Neural cell (in vitro differentiated cells): ENCODE measurements at regions not wholly inside any gene's neighbourhood (a gene's known extent, or its start where the extent isn't known, plus 50 kb on each side); places are given as distances from the start of the nearest gene placed in this dataset.

Experiments
- H2AFZ ChIP-seq: fragments of 200-600, 300-800 bp; sonication (generic), shearing (Covaris generic); 2 replicates; pipeline ENCODE4 v1.6.0; 2014; ENCODE audit warnings: low read depth, mild to moderate bottlenecking, antibody characterized with exemption, low read length, moderate library complexity
- H3F3A ChIP-seq: fragments of 200-600 bp; shearing (Covaris generic); 2 replicates; pipeline ENCODE4 v1.6.1; 2016; ENCODE audit warnings: mild to moderate bottlenecking, moderate library complexity, mixed read lengths, antibody characterized with exemption, low read length; ENCODE audit not compliant: insufficient read depth, poor library complexity, severe bottlenecking
- H3K27ac ChIP-seq: fragments of 200-600, 300-800 bp; sonication (generic), shearing (Covaris generic); 2 replicates; pipeline ENCODE4 v1.5.1; 2014; ENCODE audit warnings: mild to moderate bottlenecking, low read length, moderate library complexity
- H3K27me3 ChIP-seq: fragments of 300-800, 200-600 bp; sonication (generic), shearing (Covaris generic); 2 replicates; pipeline ENCODE4 v1.6.0; 2014; ENCODE audit warnings: mild to moderate bottlenecking, low read depth, low read length, moderate library complexity; ENCODE audit not compliant: insufficient read depth
- H3K36me3 ChIP-seq: fragments of 300-800, 200-600 bp; sonication (generic), shearing (Covaris generic); 2 replicates; pipeline ENCODE4 v1.5.1; 2014; ENCODE audit warnings: mild to moderate bottlenecking, antibody characterized with exemption, low read length, moderate library complexity; ENCODE audit not compliant: insufficient read depth
- H3K4me2 ChIP-seq: fragments of 300-800, 200-600 bp; sonication (generic), shearing (Covaris generic); 2 replicates; pipeline ENCODE4 v1.6.0; 2014; ENCODE audit warnings: mild to moderate bottlenecking, low read length
- H3K4me3 ChIP-seq: fragments of 300-800, 200-600 bp; sonication (generic), shearing (Covaris generic); 2 replicates; pipeline ENCODE4 v1.5.1; 2014; ENCODE audit warnings: mild to moderate bottlenecking, low read length, moderate library complexity
- H3K79me2 ChIP-seq: fragments of 200-600 bp; shearing (Covaris generic); replicated peaks from 2 replicates; pipeline ENCODE4 v1.6.0; 2014; ENCODE audit warnings: mild to moderate bottlenecking, low read length, moderate library complexity; ENCODE audit not compliant: insufficient read depth
- H3K9ac ChIP-seq: fragments of 300-800, 200-600 bp; sonication (generic), shearing (Covaris generic); 2 replicates; pipeline ENCODE4 v1.6.1; 2016; ENCODE audit warnings: mild to moderate bottlenecking, low read length, mixed read lengths
- H3K9me2 ChIP-seq: fragments of 200-600 bp; shearing (Covaris generic); 2 replicates; pipeline ENCODE4 v1.6.1; 2016; ENCODE audit warnings: mild to moderate bottlenecking, low read length, mixed read lengths; ENCODE audit not compliant: insufficient read depth
- H3K9me3 ChIP-seq: fragments of 200-600, 300-800 bp; sonication (generic), shearing (Covaris generic); 2 replicates; pipeline ENCODE4 v1.6.1; 2016; ENCODE audit warnings: mild to moderate bottlenecking, mixed run types, low read length, moderate library complexity, mixed read lengths
- H4K20me1 ChIP-seq: fragments of 200-600 bp; shearing (Covaris generic); 2 replicates; pipeline ENCODE4 v1.6.1; 2016; ENCODE audit warnings: mild to moderate bottlenecking, mixed run types; ENCODE audit not compliant: insufficient read depth
- EP300 ChIP-seq: fragments of 450-650 bp; conservative IDR thresholded peaks from 2 replicates; pipeline ENCODE4 v1.6.1; 2014; ENCODE audit warnings: antibody characterized with exemption, mild to moderate bottlenecking, moderate library complexity; ENCODE audit not compliant: poor library complexity, severe bottlenecking
- EZH2 ChIP-seq: fragments of 200-600, 300-800 bp; shearing (Covaris generic), sonication (generic); IDR thresholded peaks from 2 replicates; pipeline ENCODE4 v1.6.1; 2014; ENCODE audit warnings: antibody characterized with exemption, low read length, borderline replicate concordance, mild to moderate bottlenecking; ENCODE audit not compliant: insufficient read depth, poor library complexity, severe bottlenecking
- MXI1 ChIP-seq: fragments of 450-650 bp; conservative IDR thresholded peaks from 2 replicates; pipeline ENCODE4 v1.6.1; 2014; ENCODE audit warnings: antibody characterized with exemption, mild to moderate bottlenecking; ENCODE audit not compliant: poor library complexity, severe bottlenecking
- POLR2AphosphoS5 ChIP-seq: IDR thresholded peaks from 2 replicates; pipeline ENCODE4 v1.6.1; 2012
- RAD21 ChIP-seq: fragments of 450-650 bp; conservative IDR thresholded peaks from 2 replicates; pipeline ENCODE4 v1.6.1; 2014; ENCODE audit warnings: antibody characterized with exemption, mild to moderate bottlenecking, moderate library complexity
- SMC3 ChIP-seq: fragments of 450-650 bp; conservative IDR thresholded peaks from 2 replicates; pipeline ENCODE4 v1.6.1; 2014; ENCODE audit warnings: antibody characterized with exemption, mild to moderate bottlenecking, moderate library complexity; ENCODE audit not compliant: poor library complexity
- TAF1 ChIP-seq: IDR thresholded peaks from 2 replicates; pipeline ENCODE4 v1.6.1; 2012; ENCODE audit warnings: low read depth
- TF ChIP-seq, protein P1 (sequence below): fragments of 450-650 bp; IDR thresholded peaks from 2 replicates; pipeline ENCODE4 v1.5.1; 2014; ENCODE audit warnings: antibody characterized with exemption, mild to moderate bottlenecking, moderate library complexity; ENCODE audit not compliant: poor library complexity, severe bottlenecking
- TF ChIP-seq, protein P2 (sequence below): IDR thresholded peaks from 2 replicates; pipeline ENCODE4 v1.6.1; 2012; ENCODE audit warnings: borderline replicate concordance

DNA sequence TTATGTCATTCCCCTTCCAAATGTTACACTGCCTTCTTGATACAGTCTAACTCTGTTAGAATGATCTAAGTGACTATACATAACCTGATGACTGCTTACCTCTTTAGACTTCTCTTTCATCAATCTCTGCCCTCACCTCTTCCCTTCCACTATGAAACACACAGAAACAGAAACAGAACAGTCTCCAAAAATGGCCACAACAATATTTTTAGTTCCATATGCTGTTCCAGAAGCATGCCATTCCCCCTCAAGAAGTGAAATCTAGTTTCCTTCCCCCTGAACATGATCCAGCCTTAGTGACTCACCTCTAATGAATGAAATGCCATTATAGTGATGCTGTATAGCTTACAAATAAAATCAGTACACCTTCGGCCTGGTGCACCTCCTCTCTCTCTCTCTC lies 229.3 kb upstream of the TENT5A start:
- no peak for TF ChIP-seq SMC3
- TF ChIP-seq, protein P1, sequence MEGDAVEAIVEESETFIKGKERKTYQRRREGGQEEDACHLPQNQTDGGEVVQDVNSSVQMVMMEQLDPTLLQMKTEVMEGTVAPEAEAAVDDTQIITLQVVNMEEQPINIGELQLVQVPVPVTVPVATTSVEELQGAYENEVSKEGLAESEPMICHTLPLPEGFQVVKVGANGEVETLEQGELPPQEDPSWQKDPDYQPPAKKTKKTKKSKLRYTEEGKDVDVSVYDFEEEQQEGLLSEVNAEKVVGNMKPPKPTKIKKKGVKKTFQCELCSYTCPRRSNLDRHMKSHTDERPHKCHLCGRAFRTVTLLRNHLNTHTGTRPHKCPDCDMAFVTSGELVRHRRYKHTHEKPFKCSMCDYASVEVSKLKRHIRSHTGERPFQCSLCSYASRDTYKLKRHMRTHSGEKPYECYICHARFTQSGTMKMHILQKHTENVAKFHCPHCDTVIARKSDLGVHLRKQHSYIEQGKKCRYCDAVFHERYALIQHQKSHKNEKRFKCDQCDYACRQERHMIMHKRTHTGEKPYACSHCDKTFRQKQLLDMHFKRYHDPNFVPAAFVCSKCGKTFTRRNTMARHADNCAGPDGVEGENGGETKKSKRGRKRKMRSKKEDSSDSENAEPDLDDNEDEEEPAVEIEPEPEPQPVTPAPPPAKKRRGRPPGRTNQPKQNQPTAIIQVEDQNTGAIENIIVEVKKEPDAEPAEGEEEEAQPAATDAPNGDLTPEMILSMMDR, result no peak
- Histone ChIP-seq H3K9me3 (no peaks in the 10 kb centered on the region), H3K36me3 (no peaks in the 10 kb centered on the region), H3K79me2 (no peaks in the 10 kb centered on the region), H3K27ac (no peak overlapping the region), H3K27me3 (no peaks in the 10 kb centered on the region), H4K20me1 (no peaks in the 10 kb centered on the region), H3K4me2 (no peak overlapping the region), H2AFZ (no peak overlapping the region), H3F3A (no peaks in the 10 kb centered on the region), H3K4me3 (no peak overlapping the region), H3K9me2 (no peaks in the 10 kb centered on the region), H3K9ac (no peak overlapping the region)

DNA sequence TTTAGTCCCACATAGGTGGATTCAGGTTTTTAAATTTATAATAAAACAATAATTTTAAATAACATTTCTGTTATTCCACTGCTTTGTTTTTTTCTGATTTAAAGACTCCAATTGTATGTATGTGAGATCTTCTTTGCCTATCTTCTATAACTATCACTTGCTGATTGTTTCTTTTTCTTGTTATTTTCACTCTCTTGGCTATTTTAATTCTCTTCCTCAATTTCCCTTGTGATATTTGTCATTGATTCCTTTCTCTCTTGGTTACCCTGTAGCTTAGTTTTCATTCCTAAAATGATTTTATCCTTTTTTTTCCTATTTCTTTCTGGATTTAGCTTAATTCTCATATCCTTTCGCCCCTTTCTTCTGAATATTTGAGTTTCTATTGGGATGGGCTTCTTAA lies 227.3 kb upstream of the TENT5A start:
- TF ChIP-seq MXI1, result no peak
- TF ChIP-seq POLR2AphosphoS5, result no peak
- TF ChIP-seq EZH2, result no peak
- no peak for TF ChIP-seq EP300
- TF ChIP-seq SMC3, result no peak
- TF ChIP-seq TAF1, result no peak
- TF ChIP-seq, protein P2, sequence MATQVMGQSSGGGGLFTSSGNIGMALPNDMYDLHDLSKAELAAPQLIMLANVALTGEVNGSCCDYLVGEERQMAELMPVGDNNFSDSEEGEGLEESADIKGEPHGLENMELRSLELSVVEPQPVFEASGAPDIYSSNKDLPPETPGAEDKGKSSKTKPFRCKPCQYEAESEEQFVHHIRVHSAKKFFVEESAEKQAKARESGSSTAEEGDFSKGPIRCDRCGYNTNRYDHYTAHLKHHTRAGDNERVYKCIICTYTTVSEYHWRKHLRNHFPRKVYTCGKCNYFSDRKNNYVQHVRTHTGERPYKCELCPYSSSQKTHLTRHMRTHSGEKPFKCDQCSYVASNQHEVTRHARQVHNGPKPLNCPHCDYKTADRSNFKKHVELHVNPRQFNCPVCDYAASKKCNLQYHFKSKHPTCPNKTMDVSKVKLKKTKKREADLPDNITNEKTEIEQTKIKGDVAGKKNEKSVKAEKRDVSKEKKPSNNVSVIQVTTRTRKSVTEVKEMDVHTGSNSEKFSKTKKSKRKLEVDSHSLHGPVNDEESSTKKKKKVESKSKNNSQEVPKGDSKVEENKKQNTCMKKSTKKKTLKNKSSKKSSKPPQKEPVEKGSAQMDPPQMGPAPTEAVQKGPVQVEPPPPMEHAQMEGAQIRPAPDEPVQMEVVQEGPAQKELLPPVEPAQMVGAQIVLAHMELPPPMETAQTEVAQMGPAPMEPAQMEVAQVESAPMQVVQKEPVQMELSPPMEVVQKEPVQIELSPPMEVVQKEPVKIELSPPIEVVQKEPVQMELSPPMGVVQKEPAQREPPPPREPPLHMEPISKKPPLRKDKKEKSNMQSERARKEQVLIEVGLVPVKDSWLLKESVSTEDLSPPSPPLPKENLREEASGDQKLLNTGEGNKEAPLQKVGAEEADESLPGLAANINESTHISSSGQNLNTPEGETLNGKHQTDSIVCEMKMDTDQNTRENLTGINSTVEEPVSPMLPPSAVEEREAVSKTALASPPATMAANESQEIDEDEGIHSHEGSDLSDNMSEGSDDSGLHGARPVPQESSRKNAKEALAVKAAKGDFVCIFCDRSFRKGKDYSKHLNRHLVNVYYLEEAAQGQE, result no peak
- no peak for TF ChIP-seq RAD21
- TF ChIP-seq, protein P1, result no peak
- Histone ChIP-seq H2AFZ (no peak overlapping the region), H3K4me2 (no peak overlapping the region), H3F3A (no peaks in the 10 kb centered on the region), H3K27ac (no peak overlapping the region), H3K9ac (no peak overlapping the region), H3K27me3 (no peaks in the 10 kb centered on the region), H3K9me2 (no peaks in the 10 kb centered on the region), H3K4me3 (no peak overlapping the region), H3K36me3 (no peaks in the 10 kb centered on the region), H4K20me1 (no peaks in the 10 kb centered on the region), H3K79me2 (no peaks in the 10 kb centered on the region), H3K9me3 (no peaks in the 10 kb centered on the region)
